ENCODE measurements at regions not wholly inside any gene's neighbourhood (a gene's known extent, or its start where the extent isn't known, plus 50 kb on each side); places are given as distances from the start of the nearest gene placed in this dataset.

DNA sequence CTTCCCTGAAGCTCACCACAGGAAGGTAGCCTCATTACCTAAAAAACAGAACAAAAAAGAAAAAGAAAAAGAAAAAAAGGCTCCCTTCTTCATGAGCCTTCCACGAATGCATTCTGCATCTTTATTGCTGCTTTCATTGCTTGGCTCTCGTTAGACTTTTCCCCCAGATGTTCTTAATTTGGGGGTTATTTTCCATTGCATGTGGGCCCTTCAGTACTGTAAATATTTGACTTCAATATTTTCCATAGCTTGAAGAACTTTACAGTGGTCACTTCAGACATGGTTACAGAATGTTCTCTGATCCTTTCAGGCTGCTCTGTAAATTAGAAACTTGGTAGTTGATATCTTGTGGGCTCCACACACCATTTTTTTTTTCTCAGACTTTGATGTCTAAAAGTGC, 65.6 kb upstream of the COPS8 start:
- no peak for DNase-seq

DNA sequence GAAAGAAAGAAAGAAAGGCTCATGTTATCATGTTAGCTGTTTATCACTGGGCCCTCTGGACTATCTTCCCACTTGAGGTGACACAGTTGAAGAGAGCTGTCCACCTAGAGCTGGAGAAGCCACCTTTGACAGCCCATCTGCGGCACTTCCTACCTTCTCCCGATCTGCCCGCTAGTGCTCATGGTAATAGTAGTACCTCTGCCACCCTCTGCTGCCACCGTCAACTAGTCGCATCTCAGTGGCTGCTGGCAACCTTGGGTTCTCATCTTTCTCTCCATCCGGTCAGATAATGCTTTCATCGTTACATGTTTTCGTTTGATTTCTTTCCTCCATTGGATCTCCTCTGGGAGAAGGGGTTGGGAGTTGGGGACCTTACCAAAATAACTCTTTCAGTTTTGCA, 63.2 kb upstream of the COPS8 start:
- DNase-seq = no peak

DNA sequence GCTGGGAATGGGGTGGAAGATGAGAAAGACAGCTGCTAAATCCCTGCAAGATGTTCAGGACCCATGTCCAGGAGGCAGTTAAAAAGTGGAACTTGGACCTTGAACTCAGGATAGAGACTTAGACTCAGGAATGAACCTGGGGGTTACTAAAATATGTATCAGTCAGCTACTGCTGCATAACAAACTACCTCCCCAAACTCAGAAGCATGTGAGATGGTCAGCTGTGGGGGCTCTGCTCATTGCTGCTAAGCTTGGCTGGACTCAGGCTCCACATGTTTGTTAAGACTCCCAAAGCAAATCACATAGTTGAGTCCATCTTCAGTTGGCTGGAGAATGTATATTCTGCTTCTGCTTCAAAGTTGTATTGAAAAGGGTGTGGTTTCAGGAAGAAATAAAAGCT, 61.4 kb upstream of the COPS8 start:
- DNase-seq = no peak

DNA sequence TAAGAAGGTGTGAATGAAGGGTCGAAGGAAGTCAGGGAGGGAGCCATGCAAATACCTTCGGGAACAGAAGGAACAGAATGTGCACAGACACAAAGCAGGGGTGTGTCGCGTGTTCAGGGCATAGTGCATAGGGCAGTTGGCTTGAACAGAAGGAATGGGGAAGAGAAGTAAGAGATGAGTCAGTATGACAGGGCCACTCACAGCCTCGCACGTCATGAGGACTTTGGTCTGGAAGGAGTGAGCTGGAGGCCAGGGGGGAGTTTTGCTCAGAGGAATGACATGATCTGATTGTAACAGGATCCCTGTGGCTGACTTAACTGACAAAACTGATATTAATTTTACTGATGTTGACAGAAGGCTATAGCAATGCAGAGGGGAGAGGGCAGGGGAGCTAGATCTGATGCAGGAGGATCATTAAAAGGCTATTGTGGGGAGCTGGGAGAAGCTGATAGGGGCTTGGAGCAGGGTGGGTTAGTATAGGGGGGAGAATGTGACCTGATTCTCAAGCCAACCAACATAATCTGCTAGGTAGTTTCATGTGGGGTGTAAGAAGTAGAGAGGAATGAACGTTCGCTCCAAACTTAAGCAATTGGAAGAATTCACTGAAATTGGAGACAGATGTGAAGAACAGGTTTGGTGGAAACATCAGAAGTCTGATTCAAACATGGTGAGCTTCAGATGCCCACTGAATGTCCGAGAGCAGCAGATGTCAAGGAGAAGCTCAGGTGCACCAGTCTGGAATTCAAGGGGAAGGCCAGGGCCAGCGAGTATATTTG, 60.4 kb upstream of the COPS8 start:
- no peak for DNase-seq

GRCh38 chr2:237026981-237027711, 58.5 kb upstream of the COPS8 start:
- peak in 5 of 6 experiments; percentile 5 to 40 (median 24) for DNase-seq

DNA sequence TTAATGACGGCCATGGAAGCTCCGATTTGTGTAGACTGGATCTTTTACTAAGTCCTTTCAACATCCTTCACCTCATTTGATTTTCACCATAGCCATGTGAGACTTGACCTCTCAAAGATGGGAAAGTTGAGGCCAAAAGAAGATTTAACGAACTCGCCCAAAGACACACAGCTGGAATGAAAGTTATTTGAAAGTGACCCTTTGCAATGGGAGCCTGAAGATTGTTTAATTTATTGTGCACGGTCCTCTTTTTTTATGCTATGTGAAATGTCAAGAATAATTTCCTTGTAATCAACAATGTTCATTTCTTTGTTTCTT, 58.0 kb upstream of the COPS8 start:
- DNase-seq = no peak

DNA sequence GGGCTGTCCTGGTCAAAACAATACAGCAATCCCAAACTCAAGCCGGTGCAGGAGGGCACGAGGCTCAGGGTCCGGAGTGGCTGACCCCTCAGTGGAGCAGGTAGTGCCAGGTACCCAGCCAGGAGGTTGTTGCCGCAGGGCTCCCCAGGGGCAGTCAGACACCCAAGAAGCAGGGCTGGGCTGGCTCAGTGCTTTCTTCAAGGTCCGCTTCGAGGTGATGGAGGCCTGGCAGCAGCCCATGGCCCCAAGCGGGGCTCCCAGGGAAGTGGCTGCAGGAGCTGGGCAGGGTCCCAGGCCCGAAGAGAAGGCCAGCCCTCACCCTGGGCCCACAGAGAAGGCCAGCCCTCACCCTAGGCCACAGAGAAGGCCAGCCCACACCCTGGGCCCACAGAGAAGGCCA, 55.3 kb upstream of the COPS8 start:
- DNase-seq = no peak

- DNase-seq = no peak
These were observed 52.1 kb upstream of the COPS8 start for GRCh38 chr2:237033536-237034060.

- no peak for DNase-seq
These were observed 49.8 kb upstream of the COPS8 start for GRCh38 chr2:237035781-237036475.

All from stimulated activated naive CD4-positive, alpha-beta T cell (primary cell).